Loucy (cell line): ENCODE measurements at regions not wholly inside any gene's neighbourhood (a gene's known extent, or its start where the extent isn't known, plus 50 kb on each side); places are given as distances from the start of the nearest gene placed in this dataset.

ENCODE experiments used
- CTCF ChIP-seq: fragments of 200-600 bp; sonication (generic); conservative IDR thresholded peaks from 2 replicates; pipeline ENCODE4 v1.5.1; 2014; ENCODE audit warnings: mild to moderate bottlenecking, antibody characterized with exemption, low read length
- EZH2phosphoT487 ChIP-seq: fragments of 200-600 bp; IDR thresholded peaks from 2 replicates; pipeline ENCODE4 v1.6.1; 2018; ENCODE audit warnings: antibody characterized with exemption, mild to moderate bottlenecking, moderate library complexity, borderline replicate concordance

GRCh38 chr6:100281471-100281901 is 183.2 kb downstream of the SIM1 start:
- no peak for TF ChIP-seq CTCF
- no peak for TF ChIP-seq EZH2phosphoT487
